ENCODE measurements at regions not wholly inside any gene's neighbourhood (a gene's known extent, or its start where the extent isn't known, plus 50 kb on each side); places are given as distances from the start of the nearest gene placed in this dataset.

- H4K20me1 ChIP-seq (ENCODE audit: low read length), result no peaks in the 10 kb centered on the region
- CTCF ChIA-PET, result no interaction called here
- ATAC-seq, result no peak
- POLR2A ChIA-PET (ENCODE audit: unreplicated experiment), result no interaction called here
- no peaks in the 10 kb centered on the region for H3K36me3 ChIP-seq (ENCODE audit: low read depth, low read length)
- H3K9me2 ChIP-seq (replicated peaks; ENCODE audit: low read length), result no peaks in the 10 kb centered on the region
- H3K9ac ChIP-seq (ENCODE audit: low read length), result no peak overlapping the region
- TF ChIP-seq EZH2phosphoT487 (IDR thresholded peaks at IDR 0.05; ENCODE audit: borderline replicate concordance, low read length), result no peak
- TF ChIP-seq EZH2 (IDR thresholded peaks at IDR 0.05; ENCODE audit: low read length, unreplicated experiment), result no peak
- TF ChIP-seq CTCF (conservative IDR thresholded peaks at IDR 0.05; ENCODE audit: low read depth, low read length), result no peak
- H3K9me3 ChIP-seq (ENCODE audit: low read length), result no peaks in the 10 kb centered on the region
- no TSS peak for BruUV-seq (replicated peaks)
- H3K4me2 ChIP-seq (ENCODE audit: low read length), result no peak overlapping the region
- no peak overlapping the region for H2AFZ ChIP-seq (ENCODE audit: low read length)
- no peaks in the 10 kb centered on the region for H3K79me2 ChIP-seq (ENCODE audit: low read length)
- intact Hi-C loops (cut with micrococcal nuclease), result no loop called here
- no peaks in the 10 kb centered on the region for H3K4me1 ChIP-seq (ENCODE audit: insufficient read depth, low read length)
- H3F3A ChIP-seq (ENCODE audit: low read length, unreplicated experiment), result no peaks in the 10 kb centered on the region
- H3K4me3 ChIP-seq (ENCODE audit: low read length), result no peak overlapping the region
- no peaks in the 10 kb centered on the region for H3K27me3 ChIP-seq (ENCODE audit: low read length)
- DNase-seq, result no peak
- no peak overlapping the region for H3K27ac ChIP-seq (ENCODE audit: low read length)
Measured at GRCh38 chr12:75650595-75651341, 139.4 kb upstream of the KRR1 start.

GRCh38 chr12:75650100-75650499, 138.7 kb upstream of the KRR1 start:
- ChIA-PET CTCF (no interaction called here), POLR2A (ENCODE audit: unreplicated experiment) (no interaction called here)
- no peaks in the 10 kb centered on the region for H3K36me3 ChIP-seq (ENCODE audit: low read depth, low read length)
- no peak for ATAC-seq
- no peak overlapping the region for H3K9ac ChIP-seq (ENCODE audit: low read length)
- H3K79me2 ChIP-seq (ENCODE audit: low read length), result no peaks in the 10 kb centered on the region
- no peaks in the 10 kb centered on the region for H3K9me2 ChIP-seq (replicated peaks; ENCODE audit: low read length)
- H3K27ac ChIP-seq (ENCODE audit: low read length), result no peak overlapping the region
- TF ChIP-seq EZH2 (IDR thresholded peaks at IDR 0.05; ENCODE audit: low read length, unreplicated experiment) (no peak), CTCF (conservative IDR thresholded peaks at IDR 0.05; ENCODE audit: low read depth, low read length) (no peak), EZH2phosphoT487 (IDR thresholded peaks at IDR 0.05; ENCODE audit: borderline replicate concordance, low read length) (no peak)
- no peaks in the 10 kb centered on the region for H3K4me1 ChIP-seq (ENCODE audit: insufficient read depth, low read length)
- no peaks in the 10 kb centered on the region for H3F3A ChIP-seq (ENCODE audit: low read length, unreplicated experiment)
- BruUV-seq (replicated peaks), result no TSS peak
- H2AFZ ChIP-seq (ENCODE audit: low read length), result no peak overlapping the region
- no peak overlapping the region for H3K4me2 ChIP-seq (ENCODE audit: low read length)
- H4K20me1 ChIP-seq (ENCODE audit: low read length), result no peaks in the 10 kb centered on the region
- no peak for DNase-seq
- no peaks in the 10 kb centered on the region for H3K9me3 ChIP-seq (ENCODE audit: low read length)
- H3K4me3 ChIP-seq (ENCODE audit: low read length), result no peak overlapping the region
- intact Hi-C loops (cut with micrococcal nuclease), result no loop called here
- H3K27me3 ChIP-seq (ENCODE audit: low read length), result no peaks in the 10 kb centered on the region

- no peak overlapping the region for H3K4me2 ChIP-seq (ENCODE audit: low read length)
- ChIA-PET CTCF (no interaction called here), POLR2A (ENCODE audit: unreplicated experiment) (no interaction called here)
- H3K79me2 ChIP-seq (ENCODE audit: low read length), result no peaks in the 10 kb centered on the region
- TF ChIP-seq EZH2 (IDR thresholded peaks at IDR 0.05; ENCODE audit: low read length, unreplicated experiment) (no peak), EZH2phosphoT487 (IDR thresholded peaks at IDR 0.05; ENCODE audit: borderline replicate concordance, low read length) (no peak), CTCF (conservative IDR thresholded peaks at IDR 0.05; ENCODE audit: low read depth, low read length) (no peak)
- ATAC-seq (no peak), DNase-seq (no peak)
- no peaks in the 10 kb centered on the region for H3K36me3 ChIP-seq (ENCODE audit: low read depth, low read length)
- no peaks in the 10 kb centered on the region for H3K9me3 ChIP-seq (ENCODE audit: low read length)
- H3K27me3 ChIP-seq (ENCODE audit: low read length), result no peaks in the 10 kb centered on the region
- H3K4me3 ChIP-seq (ENCODE audit: low read length), result no peak overlapping the region
- H4K20me1 ChIP-seq (ENCODE audit: low read length), result no peaks in the 10 kb centered on the region
- intact Hi-C loops (cut with micrococcal nuclease), result no loop called here
- no TSS peak for BruUV-seq (replicated peaks)
- H3K9ac ChIP-seq (ENCODE audit: low read length), result no peak overlapping the region
- H3K27ac ChIP-seq (ENCODE audit: low read length), result no peak overlapping the region
- H3F3A ChIP-seq (ENCODE audit: low read length, unreplicated experiment), result no peaks in the 10 kb centered on the region
- H2AFZ ChIP-seq (ENCODE audit: low read length), result no peak overlapping the region
- no peaks in the 10 kb centered on the region for H3K4me1 ChIP-seq (ENCODE audit: insufficient read depth, low read length)
- no peaks in the 10 kb centered on the region for H3K9me2 ChIP-seq (replicated peaks; ENCODE audit: low read length)
Measured at GRCh38 chr12:75648856-75649255, 137.4 kb upstream of the KRR1 start.

All from PC-3 (cell line).